Stimulated activated CD4-positive, alpha-beta T cell treated with anti-CD3 and anti-CD28 coated beads, Interleukin-12 subunit alpha, Interleukin-12 subunit beta, amount 100 ng/mL, for 48 hours (primary cell): ENCODE measurements at regions not wholly inside any gene's neighbourhood (a gene's known extent, or its start where the extent isn't known, plus 50 kb on each side); places are given as distances from the start of the nearest gene placed in this dataset.

Experiments used
- DNase-seq, 3 donors: peaks; one replicate each; pipeline ENCODE4 v3.0.0-alpha.2; 2020; ENCODE audit warnings: low read depth in 2 of 3, low spot score in 1 of 3

- DNase-seq, result no peak
These were observed 69.8 kb upstream of the HAO2 start for GRCh38 chr1:119298687-119299303.

GRCh38 chr1:119302011-119302410, 66.6 kb upstream of the HAO2 start:
- DNase-seq, result no peak

- no peak for DNase-seq
These were observed 60.4 kb upstream of the HAO2 start for GRCh38 chr1:119308130-119308700.

DNA sequence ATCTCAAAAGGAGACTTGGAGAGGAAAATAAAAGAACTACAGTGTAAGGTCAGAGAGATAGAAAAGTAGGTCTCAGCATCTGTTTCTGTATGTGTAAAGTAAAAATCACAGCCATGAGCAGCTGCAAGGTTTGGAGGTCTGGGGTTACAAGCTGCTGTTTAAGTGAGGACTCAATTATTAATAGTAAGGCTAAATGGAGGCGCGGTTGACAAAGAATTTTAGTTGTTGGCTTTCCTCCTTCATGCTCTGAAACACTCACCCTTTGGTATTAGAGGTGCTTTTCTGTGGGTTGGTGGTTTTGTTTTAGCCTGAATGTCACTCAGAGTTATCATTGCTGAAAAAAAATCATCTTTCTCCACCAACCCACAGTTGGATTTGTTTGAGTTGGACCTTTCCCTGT, 59.8 kb upstream of the HAO2 start:
- no peak for DNase-seq

- DNase-seq, result no peak
These were observed 58.3 kb upstream of the HAO2 start for GRCh38 chr1:119310301-119310700.

- no peak for DNase-seq
These were observed 56.1 kb upstream of the HAO2 start for GRCh38 chr1:119312500-119312899.

- no peak for DNase-seq
These were observed 54.4 kb upstream of the HAO2 start for GRCh38 chr1:119314001-119314796.

DNA sequence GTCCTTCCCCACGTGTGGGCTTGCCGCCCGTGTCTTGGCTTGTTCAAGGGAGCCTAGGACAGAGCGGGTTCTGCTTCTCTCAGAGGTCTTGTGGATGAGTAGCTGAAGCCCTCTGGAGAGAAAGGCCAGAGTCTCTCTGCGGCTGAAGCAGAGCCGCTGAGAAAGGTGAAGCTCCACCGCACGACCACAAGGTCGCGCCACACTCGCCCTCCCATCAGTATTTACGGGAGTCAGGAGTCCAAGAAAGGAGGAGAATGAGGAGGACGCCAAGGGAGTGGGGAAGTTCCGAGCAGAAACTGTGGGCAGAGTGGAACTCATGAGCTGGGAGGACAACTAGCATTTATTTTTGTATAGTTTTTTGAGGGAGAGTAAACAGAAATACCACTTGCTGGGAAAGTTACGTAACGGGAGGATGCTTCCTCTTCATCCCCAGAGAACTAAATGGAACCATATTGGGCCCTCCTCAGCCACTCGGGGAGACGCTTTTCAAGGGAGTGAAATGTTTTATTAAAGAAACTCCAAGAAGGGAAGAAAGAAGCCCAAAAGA, 51.6 kb upstream of the HAO2 start:
- DNase-seq, result no peak

- no peak for DNase-seq
These were observed 49.9 kb upstream of the HAO2 start for GRCh38 chr1:119318466-119319309.
